ENCODE measurements at regions not wholly inside any gene's neighbourhood (a gene's known extent, or its start where the extent isn't known, plus 50 kb on each side); places are given as distances from the start of the nearest gene placed in this dataset.

DNA sequence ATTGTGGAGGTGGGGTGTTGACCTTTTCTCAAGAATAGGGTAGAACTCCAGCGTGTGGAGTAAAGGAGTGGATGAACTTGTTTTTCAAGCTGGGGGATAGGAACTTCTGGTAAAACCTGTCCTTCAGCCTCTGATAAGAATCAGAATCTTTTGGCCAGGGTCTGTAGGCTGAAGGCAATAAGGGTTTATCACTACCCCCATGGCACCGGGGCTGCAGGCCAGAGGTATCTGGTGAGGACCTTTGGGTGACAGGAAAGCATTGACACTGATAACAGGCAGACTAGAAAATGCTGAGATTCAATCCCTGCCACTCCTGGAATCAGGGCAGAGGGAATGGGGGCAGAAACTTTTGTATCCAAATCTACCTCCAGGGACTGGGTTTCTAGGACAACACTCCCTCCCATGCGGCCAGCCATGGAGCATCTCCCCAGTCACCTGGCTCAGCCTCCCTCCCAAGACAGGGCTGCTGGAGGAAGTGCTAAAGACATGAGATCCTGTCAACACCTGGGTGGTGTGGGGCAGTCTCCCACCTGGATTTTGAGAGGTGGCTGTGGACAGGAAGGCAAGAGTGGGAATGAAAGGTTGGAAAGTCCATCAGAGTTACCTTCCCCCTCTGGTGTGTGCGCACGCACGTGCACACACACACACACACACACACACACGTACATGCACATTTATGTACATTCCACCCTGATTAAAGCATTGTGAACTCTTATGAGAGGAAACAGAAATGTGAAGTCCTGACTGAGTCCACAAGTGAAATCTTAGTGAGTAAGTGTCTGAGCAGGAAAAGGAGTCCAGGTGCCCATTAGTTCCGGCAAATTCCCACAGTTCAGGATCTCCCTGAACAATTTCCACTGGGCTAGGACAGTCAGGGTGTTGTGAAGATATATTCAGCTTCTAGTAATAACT, 53.1 kb upstream of the MARCHF10 start:
- Mint-ChIP-seq H3K9me3 (ENCODE audit: low read depth) (no peaks in the 10 kb centered on the region), H3K27me3 (peaks cover 6% of the 10 kb centered on the region), H3K36me3 (ENCODE audit: low read depth) (no peaks in the 10 kb centered on the region), H3K4me3 (no peak overlapping the region), H3K4me1 (no peaks in the 10 kb centered on the region), H3K27ac (no peak overlapping the region)
- no peak for ATAC-seq
- CTCF ChIA-PET: interaction anchor here (0.7 kb wide), 1 partner anchor 16 kb away, joined by 3 read pairs; no protein-coding TSS in a partner anchor
- POLR2A ChIA-PET: no interaction called here
- DNase-seq: no peak
- intact Hi-C loops (cut with DNase I, micrococcal nuclease): no loop called here

GRCh38 chr17:62859146-62859545, 51.0 kb upstream of the MARCHF10 start:
- DNase-seq (no peak), ATAC-seq (no peak)
- no peaks in the 10 kb centered on the region for H3K36me3 Mint-ChIP-seq (ENCODE audit: low read depth)
- intact Hi-C loops (cut with DNase I, micrococcal nuclease): no loop called here
- no peak overlapping the region for H3K4me3 Mint-ChIP-seq
- CTCF ChIA-PET: no interaction called here
- H3K27ac Mint-ChIP-seq: no peak overlapping the region
- H3K27me3 Mint-ChIP-seq: peaks cover 5% of the 10 kb centered on the region
- H3K9me3 Mint-ChIP-seq (ENCODE audit: low read depth): no peaks in the 10 kb centered on the region
- POLR2A ChIA-PET: no interaction called here
- H3K4me1 Mint-ChIP-seq: no peaks in the 10 kb centered on the region

Data from activated CD4-positive, alpha-beta T cell treated with anti-CD3 and anti-CD28 coated beads for 36 hours (primary cell).